Germinal center (tissue), 1 donor: ENCODE measurements at regions not wholly inside any gene's neighbourhood (a gene's known extent, or its start where the extent isn't known, plus 50 kb on each side); places are given as distances from the start of the nearest gene placed in this dataset.
"Not testable (repeated sequence)": the region's sequence is repeated elsewhere in the genome, so short reads cannot be mapped to it uniquely, and the experiment has no call there.

Source experiments
- DNase-seq: peaks from one replicate; pipeline ENCODE4 v3.0.0; 2012; ENCODE audit warnings: mixed read lengths, low spot score

DNA sequence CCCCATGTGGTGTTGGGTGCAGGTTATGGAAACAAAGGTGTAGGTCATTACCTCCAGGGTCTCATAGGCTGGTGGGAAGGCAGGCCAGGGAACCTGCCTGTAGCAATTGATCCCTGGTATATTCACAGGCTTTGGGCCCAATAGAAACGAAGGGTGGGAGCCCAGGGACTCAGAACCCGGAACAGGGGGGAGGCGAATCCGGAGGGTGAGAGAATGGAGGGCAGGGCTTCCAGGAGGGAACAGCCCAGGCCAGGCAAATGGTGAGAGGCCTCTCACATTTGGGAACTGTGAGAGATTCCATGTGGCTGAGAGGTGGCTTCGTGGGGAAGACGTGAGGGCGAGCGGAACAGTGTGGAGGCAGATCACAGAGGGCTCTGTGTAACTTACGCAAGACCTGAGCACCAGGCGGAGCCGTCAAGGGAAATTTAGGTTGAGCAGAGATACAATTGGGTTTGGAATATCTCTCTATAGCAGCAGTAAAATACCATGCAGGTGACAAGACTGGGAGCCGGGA, 267.1 kb downstream of the ERMARD start:
- no peak for DNase-seq

DNA sequence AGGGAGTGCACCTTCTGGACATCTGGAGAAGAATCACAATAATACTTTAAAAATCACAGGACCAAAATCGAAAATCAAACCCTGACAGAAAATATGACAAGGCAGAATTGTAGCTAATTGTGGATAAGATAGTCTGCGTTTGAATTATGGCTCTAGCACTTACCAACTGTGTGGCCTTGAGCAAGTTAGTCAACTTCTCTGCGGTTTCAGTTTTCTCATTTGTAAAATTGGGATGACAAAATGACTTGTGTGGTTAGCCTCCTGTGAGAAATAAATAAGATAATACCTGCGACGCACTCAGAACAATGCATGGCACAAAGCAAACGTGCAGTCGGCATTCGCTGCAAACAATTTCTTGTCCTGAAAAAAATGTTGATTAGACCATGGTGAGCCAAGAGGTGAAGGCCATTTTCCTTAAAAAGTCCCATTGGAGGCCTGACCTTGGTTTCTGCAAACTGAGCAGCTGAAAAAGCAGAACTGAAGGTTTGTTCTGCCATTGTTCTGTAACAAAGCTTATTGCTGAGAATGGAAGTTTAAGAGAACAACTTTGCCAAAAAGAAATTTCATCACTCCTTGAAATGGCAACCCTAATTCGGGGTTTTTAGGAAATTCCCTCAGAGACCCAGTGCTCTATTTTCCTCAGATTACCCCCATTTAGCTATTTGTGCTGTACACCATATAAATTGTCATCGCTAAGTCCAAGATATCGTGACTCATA, 266.3 kb downstream of the ERMARD start:
- no peak for DNase-seq

DNA sequence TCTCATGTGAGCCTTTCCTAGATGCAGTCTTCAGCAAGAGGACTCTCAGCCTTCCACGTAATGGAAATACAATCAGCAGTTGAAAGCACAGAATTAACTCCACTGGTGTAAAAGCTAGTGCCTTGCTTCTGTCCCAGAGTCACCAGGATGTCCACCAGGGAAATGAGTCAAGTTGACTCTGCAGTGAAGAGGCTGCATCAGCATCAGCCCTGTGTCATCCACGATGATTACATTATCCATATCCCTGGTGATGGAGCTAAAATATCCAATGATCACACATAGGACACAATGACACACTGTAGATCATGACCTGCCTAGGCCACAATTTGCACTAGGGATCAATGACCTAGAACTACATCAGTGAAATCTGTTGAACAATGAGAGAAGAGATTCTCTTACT, 262.4 kb downstream of the ERMARD start:
- no peak for DNase-seq

DNA sequence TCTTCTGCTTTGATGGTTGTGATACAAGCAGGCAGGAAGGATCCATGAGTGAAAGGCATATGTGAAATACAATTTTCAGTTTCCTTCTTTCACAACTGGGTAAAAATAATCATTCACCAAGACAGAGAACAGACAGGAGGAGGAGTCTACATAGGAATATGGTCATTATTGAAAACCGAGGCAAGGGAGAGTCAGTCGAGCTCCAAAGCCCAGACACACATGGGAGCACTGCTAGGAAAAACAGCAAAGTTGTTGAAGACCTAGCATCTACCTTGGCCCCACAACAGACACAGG, 260.6 kb downstream of the ERMARD start:
- no peak for DNase-seq

DNA sequence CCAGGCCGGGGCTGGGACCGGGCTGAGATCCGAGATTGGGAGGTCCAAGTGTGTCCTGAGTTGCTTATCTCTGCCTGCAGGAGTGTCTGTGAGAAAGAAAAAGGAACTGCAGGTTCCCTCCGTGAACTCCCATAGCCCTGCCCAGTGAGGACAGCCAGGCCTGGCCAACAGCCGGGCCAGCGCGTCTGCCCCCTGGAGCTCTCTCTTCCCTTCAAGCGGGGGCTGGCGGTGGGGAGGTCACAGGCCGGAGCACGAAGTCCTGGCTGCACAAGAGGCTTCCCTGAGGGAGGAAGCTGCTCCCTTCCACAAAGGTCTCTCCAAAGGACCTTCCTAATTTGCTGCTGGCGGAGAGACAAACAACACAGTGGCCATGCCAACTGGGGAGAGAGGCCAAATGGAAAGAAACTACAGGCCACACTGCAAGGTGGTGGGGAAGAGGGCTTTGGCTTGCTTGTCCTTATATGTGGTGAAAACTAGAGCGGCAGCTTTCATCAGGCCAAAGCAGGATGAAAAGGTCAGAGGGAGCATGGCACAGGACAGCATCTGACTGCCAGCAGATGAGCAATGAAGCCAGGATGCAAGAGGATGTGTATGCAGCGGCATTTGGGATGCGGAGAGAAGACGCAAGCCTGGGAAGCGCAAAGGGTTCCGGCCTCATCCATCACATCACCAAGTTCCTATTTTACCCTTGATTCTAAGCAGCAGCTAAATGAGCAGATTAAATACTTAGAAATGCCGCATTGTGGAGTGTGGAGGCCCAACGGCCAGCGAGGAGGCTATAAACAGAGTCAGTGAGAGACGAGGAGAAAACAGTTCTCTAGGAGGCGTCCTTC, 260.0 kb downstream of the ERMARD start:
- DNase-seq, result no peak

DNA sequence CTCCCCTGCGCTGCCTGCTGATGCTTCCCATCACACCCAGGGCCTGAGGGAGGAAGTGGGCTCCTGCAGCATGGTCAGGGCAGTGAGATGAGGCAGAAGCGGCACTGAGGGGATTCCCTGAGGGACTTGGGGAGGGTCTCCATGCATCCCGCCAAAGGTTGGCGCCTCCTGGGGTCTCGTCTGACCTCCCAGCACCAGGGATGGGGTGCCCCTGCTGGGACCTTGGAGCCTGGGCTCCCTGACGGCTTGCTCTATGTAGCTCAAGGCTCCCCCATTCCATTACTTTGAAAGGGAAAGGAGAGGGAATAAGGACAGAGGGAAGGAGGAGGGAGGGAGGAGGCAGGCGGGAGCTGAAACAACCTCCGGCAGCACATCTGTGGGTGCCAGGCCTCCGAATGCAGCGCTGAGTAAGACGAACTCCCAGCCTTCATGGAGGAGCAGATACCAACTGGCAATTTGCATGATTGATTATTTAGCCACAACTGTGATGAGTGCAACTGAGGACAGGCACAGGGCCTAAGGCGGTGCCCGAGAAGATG, 259.3 kb downstream of the ERMARD start:
- DNase-seq, result no peak

DNA sequence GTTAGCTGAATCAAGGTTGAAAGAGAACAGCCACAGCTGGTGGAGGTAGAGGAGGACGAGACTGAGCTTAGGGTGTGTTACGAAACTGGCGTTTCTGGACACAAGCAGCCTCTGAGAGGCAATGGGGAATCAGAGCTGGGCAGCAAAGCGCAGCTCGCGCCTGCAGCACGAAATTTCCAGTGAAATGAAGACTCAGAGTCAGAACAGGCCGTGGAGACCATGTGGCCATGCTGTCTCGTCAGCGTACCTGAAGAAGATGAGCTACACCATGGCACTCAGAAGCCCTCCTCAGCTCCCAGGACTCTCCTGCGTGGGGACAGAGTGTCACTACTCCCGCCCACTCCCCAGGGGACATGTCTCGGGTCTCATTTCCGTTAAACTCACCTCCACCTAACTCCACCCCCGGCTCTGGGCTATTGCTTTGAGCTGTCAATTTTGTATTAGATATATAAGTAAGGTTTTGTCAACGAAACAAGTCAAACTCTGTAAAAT, 256.9 kb downstream of the ERMARD start:
- DNase-seq, result no peak

DNA sequence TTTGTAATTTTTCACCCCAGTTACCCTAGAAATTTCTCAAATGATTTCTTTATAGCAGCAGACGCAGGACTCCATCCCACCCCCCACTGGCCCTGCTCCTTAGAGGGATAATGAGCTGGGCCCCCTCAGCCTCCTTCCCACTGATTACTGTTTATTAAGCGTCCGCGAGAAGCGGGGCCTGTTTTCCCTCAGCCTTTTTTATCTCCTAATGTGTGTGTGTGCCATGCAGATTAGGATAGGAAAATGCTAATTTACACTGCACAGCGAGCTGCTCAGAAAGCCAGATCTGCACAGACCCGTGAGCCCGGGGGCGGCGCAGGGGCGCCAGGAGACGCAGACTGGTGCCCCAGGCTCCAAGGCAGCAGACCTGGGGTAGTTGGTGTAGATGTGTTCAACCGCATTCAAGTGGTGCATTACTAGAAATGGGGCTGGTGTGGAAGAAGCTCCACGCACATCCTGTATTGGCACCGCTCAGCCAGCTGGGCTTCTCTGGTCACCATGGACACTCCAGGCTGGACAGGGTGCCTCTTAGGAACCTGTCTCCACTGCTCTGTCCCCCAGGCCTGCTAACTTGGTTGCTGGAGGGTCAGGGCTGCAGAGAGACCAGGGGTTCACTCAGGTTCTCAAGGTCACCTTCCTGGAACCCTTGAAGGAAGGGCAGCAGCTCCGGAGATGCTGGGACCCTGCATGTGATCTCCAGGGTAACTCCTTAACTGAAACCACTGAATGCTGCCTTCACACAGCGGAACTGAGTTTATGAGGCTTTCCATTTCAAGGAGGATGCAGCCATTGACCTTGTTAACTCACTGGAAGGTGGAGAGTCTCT, 256.3 kb downstream of the ERMARD start:
- DNase-seq, result no peak

DNA sequence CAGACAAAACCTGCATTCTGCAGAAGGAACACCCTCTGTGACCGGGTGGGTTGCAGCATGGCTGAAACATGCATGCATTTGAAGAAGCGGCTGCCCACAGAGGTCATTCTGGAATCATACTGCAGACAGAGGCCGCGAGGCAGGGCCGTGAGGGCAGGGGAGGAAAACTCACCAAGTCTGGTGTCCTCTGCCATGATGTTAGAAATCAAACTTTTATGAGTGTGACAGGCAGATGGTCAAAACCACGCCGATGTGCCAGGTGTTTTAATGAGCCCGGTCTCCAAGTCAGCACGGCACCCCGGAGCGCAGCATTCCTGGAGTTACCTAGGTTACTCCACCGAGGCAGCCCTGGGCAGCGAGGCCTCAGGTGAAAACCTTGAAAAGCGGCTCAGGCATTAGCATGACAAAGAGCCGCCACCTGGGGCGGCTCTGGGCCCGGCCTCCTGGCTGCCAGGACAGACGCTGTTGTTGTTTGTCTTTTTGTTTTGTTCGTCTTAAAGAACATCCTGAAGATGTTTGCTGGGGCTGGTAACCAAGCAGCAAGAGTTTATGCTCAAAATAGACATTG, 255.6 kb downstream of the ERMARD start:
- no peak for DNase-seq

DNA sequence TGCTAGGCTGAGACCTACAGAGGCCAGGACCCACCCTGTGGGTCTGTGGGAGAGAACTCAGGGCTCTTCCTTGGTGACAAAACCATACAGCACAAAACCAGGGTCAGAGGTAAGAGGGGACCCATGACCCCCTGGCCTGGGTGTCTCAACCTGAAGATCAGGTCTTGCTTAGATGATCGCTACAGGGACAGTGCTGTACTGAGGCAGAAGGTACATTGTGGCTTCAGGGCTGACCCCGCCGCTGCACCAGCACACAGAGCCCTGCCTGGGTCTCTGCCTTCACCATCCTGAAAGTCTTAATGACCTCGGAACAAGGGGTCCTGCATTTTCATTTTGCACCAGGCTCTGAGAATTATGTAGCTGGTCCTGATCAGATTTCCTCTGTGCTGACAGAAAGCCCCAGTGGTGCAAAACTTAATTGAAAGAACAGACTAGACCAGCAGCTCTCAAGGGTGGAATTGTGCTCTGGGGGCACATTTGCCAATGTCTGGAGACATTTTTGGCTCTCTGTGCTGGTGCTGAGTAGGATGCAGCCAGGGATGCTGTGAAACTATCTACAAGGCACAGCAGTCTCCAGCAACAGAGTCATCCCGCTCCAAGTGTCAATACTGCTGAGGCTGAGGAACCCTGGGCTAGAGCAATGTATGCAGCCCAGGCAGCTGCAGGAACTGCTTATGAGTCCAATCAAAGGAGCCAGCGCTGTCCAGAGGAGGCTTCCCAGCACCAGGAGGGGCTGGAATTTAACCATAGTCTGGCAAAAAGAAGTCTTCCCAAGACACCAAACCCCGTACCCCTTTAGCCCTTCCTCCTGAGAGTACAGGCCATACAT, 254.9 kb downstream of the ERMARD start:
- no peak for DNase-seq

DNA sequence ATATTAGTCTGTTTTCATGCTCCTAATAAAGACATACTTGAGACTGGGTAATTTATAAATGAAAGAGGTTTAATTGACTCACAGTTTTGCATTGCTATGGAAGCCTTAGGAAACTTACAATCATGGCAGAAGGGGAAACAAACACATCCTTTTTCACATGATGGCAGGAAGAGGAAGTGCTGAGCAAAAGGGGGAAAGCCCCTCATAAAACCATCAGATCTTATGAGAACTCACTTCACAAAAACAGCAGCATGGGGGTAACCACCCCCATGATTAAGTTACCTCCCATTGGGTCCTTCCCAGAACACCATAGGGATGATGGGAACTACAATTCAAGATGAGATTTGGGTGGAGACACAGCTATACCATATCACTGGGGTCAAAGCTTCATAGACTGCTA, 254.2 kb downstream of the ERMARD start:
- no peak for DNase-seq

DNA sequence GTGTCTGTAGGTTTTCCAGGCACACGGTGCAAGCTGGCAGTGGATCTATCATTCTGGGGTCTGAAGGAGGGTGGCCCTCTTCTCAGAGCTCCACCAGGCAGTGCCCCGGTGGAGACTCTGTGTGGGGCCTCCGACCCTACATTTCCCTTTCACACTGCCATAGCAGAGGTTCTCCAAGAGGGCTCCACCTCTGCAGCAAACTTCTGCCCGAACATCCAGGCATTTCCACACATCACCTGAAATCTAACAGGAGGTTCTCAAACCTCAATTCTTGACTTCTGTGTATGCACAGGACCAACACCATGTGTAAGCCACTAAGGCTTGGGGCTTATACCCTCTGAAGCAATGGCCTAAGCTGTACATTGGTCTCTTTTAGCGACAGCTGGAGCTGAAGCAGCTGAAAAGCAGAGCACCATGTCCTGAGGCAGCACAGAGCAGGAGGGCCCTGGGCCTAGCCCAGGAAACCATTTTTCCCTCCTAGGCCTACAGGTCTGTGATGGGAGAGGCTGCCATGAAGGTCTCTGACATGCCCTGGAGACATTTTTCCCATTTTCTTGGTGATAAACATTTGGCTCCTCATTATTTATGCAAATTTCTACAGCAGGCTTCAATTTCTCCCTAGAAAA, 253.3 kb downstream of the ERMARD start:
- DNase-seq, result no peak

DNA sequence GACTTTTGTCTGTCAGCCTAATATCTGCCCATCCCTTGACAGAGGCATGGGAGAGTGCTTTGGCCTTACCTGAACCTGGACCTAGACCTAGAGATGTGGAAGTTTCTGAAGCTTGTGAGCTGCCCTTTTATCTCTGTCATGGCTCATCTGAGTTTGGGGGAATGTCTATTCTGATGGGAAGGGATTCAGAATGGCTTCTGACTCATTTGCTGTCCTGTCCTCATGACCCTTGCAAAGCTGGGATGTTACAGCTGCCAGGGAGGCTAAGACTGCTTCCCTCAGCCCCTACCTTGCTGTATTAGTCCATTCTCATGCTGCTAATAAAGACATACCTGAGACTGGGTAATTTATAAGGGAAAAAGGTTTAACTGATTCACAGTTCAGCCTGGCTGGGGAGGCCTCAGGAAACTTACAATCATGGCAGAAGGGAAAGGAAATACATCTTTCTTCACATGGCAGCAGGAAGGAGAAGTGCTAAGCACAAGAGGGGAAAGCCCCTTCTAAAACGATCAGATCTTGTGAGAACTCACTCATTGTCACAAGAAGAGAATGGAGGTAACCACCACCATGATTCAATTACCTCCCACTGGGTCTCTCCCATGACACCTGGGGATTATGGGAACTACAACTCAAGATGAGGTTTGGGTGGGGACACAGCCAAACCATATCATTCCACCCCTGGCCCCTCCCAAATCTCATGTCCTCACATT, 252.2 kb downstream of the ERMARD start:
- DNase-seq, result no peak

DNA sequence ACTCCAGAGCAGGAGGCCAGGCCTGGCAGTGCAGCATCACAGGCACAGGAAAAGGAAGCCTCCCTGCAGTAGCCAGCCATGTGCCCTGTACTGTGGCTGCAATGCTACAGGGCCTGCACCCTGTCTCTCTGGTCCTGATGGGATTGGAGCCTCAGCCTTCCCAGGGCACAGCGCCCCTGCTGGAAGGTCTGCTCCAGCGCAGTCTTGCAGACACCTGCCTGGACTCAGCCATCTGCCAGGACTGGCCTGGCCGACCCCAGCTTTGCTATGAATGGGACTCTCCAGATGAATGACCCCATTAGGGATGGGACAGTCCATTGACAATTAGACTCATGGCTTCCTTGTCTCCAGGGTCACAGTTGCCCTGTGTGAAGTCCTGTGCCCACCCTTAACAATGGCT, 251.6 kb downstream of the ERMARD start:
- DNase-seq, result no peak

DNA sequence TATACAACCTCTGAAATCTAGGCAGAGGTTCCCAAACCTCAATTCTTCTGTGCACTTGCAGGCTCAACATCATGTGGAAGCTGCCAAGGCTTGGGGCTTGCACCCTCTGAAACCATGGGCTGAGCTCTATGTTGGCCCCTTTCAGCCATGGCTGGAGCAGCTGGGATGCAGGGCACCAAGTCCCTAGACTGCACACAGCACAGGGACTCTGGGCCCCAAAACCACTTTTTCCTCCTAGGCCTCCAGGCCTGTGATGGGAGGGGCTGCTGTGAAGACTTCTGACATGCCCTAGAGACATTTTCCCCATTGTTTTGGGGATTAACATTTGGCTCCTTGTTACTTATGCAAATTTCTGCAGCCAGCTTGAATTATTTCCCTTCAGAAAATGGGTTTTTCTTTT, 250.4 kb downstream of the ERMARD start:
- not testable (repeated sequence) for DNase-seq

DNA sequence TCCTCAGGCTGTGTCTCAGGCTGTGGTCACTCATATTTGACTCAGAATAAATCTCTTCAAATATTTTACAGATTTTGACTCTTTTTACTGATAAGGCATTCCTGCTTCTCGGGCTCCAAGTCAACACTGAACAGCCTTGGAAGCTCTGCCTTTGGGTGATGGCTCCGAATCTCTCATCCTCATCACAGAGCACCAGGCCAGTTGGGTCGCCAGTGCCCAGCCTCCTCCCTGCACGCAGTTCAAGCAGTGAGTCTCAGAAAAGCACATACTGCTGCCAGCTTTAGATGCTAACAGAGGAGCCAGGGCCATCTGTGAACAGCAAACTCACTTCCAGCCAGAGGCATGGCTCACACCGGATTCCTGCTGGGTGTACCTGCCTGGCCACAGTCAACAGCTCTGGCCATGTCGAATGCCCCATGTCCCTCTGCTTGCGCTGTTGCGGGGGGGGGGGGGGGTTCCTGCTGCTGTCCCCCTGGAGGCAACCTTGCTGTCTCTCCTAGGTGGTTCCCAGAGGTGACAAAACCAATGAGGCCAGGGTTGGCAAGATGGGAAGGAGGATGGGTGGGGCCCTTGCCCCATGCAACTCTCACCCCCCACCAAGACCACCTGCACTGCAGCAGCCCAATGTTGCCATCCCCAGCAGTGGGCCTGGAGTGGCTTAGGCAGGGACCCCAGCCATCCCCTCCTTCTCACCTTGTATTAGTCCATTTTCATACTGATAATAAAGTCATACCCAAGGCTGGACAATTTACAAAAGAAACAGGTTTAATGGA, 248.8 kb downstream of the ERMARD start:
- DNase-seq, result no peak

DNA sequence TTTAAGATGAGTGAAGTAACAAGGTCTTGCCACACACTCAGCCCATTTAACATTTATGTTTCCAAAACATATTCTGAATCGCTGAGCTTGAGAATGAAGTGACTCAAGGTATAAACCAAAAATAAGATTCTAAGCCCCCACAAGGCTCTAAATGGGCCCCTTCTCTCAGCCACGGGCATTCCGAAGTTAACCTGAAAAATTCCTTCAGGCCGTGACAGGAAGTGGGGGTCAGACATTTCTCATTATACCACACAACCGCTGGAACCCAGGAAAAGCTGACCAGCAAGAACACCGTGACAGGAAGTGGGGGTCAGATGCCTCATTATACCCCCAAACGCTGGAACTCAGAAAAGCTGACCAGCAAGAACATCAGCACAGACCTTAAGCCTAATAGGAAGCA, 247.9 kb downstream of the ERMARD start:
- no peak for DNase-seq

DNA sequence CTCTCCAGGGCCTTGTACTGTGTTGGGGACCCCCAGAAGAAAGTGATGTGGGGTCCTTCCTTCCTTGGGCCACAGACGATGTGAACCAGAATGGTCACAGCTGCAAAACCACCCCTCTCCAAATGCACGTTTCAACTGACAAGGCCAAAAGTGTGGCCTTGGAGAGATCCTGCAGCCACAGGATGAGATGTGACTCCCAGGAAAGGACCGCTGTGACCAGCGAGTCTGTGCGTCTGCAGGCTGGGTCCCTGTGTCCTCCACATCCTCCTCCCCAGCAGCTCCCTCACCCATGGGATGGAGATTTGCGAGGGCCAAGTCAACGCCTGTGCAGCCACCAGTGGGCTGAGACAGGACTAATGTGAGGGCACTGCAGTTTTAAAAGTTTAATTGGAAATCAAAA, 247.0 kb downstream of the ERMARD start:
- DNase-seq, result no peak

DNA sequence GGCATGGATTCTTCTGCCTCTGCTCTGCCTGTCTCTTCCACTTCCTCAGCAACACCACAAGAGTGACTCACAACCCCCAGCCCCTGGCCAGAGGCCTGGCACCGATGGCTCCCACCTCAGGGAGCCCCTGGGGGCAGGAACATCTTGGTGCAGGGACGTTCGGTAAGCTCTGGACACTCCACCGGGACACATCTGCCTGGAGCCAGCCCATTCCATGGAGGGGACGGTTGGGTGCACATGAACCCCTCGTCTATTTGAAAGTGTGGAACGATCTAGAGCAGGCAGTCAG, 246.5 kb downstream of the ERMARD start:
- no peak for DNase-seq
